HG02759 (cell line): ENCODE measurements at regions not wholly inside any gene's neighbourhood (a gene's known extent, or its start where the extent isn't known, plus 50 kb on each side); places are given as distances from the start of the nearest gene placed in this dataset.
"Not testable (repeated sequence)": the region's sequence is repeated elsewhere in the genome, so short reads cannot be mapped to it uniquely, and the experiment has no call there.

Experiments
- ATAC-seq: cut with Tn5 transposase; IDR thresholded peaks from one replicate; pipeline ENCODE4 v1.9.1; 2021; ENCODE audit warnings: mild to moderate bottlenecking, moderate library complexity; ENCODE audit not compliant: unreplicated experiment

DNA sequence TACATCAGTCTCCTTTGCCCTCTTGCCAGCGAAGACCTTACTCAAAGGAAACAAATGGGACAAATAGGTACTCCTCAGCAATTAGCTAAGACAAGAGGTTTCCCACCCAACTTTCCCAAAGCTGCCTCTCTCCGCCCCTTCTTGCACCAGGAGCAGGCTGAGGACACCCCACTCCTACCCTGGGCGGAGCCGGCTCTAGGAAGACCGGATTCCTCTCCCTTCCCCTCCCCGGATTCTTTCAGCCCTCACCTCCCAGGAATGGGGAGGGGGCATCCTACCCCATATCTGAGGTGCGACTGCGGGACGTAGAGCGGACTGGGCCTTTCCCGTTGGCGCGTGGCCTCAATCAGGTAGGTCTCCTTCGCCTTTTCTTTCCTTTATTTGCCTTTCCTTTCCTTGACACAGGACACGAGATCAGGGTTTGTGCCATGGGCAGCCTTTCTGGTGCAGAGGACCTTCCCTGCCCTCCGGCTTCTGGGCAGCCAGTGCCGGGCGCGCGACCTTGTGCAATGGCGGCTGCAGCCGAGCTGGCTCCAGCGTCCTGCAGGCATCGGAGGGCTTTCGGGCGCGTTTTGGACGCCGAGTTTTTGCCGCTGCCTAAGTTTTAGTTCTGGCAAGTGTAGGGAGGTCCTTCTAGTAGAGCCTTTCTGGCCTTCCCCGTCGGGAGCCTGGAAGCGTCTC is 279.9 kb downstream of the PLS3 start:
- not testable (repeated sequence) for ATAC-seq

DNA sequence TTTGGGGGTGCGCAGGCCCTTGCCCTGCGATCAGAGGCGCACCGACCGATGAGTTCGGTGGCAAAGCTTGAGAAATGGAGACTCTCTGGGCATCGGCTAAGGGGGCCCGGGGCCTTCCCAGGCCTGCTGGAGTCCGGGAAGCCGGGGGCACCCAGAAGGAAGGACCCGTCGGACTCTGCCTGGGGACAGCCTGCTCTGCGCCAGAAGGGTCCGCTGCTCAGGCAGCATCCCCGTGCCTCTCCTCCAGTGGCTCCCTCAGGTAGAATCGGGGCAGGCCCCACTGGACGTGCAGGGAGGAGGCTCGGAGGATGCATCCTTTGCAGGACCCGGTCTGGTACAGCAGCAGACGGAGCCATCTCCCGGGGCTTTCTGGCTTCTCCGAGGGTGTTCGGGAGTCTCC is 290.0 kb downstream of the PLS3 start:
- not testable (repeated sequence) for ATAC-seq

DNA sequence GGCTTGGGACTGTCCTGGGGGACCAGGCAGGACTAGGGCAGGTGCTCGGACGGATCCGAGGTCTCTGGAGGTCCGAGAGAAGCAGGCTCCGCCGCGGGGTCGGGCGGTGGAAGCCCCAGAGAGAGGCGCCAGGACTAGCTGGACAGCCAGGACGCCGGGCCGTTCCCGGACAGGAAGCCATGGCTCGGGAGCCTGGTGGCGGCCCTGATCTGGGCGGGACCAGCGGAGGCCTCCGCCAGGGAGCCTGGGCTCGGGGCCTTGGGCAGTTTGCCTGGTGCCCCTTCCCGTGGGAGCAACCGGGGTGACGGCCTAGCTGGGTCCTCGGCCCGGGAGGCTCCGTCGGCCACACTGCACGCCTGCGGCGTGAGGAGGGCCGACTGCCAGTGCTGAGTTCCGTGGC is 292.3 kb downstream of the PLS3 start:
- not testable (repeated sequence) for ATAC-seq

DNA sequence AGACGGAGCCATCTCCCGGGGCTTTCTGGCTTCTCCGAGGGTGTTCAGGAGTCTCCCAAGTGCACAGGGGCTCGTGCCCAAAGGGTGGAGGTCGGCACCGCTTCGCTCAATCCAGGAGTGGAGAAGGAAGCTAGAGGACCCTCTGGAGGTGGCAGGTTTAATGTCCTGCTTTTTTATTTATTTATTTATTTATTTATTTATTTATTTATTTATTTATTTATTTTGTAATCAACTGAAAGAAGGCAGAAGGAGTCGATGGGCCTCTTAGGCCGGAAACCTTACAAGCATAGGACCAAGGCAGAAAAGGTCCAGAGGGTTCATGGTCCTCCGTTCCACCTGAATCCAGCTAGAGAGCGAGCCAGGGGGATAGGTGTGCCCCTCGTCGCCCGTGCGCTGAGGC is 289.4 kb upstream of the AGTR2 start:
- not testable (repeated sequence) for ATAC-seq

DNA sequence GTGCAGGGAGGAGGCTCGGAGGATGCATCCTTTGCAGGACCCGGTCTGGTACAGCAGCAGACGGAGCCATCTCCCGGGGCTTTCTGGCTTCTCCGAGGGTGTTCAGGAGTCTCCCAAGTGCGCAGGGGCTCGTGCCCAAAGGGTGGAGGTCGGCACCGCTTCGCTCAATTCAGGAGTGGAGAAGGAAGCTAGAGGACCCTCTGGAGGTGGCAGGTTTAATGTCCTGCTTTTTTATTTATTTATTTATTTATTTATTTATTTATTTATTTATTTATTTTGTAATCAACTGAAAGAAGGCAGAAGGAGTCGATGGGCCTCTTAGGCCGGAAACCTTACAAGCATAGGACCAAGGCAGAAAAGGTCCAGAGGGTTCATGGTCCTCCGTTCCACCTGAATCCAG is 286.4 kb upstream of the AGTR2 start:
- ATAC-seq: not testable (repeated sequence)

DNA sequence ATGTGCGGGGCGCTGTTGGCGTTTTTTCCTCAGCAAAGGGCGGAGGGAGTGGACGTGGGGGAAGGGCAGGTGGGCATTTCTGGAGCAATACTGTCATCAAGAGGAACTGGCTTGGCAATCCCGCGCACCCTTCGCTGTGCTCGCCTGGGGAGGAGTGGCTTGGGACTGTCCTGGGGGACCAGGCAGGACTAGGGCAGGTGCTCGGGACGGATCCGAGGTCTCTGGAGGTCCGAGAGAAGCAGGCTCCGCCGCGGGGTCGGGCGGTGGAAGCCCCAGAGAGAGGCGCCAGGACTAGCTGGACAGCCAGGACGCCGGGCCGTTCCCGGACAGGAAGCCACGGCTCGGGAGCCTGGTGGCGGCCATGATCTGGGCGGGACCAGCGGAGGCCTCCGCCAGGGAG is 282.5 kb upstream of the AGTR2 start:
- not testable (repeated sequence) for ATAC-seq

DNA sequence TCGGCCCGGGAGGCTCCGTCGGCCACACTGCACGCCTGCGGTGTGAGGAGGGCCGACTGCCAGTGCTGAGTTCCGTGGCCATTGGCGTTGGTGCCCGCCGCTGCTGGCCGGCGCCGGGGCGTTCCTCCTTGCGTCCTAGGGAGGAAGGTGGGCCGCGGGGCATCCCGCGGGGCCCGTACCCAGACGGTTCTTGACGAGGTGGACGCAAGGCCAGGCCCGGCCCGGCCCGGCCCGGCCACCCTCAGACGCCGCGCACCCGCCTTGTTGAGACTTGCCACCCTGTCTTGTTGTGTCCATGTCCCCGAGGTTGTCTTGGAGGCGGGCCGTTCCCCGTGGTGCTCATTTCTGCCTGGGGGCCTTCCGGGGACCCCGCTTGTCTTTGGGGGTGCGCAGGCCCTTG is 282.0 kb upstream of the AGTR2 start:
- ATAC-seq: not testable (repeated sequence)

DNA sequence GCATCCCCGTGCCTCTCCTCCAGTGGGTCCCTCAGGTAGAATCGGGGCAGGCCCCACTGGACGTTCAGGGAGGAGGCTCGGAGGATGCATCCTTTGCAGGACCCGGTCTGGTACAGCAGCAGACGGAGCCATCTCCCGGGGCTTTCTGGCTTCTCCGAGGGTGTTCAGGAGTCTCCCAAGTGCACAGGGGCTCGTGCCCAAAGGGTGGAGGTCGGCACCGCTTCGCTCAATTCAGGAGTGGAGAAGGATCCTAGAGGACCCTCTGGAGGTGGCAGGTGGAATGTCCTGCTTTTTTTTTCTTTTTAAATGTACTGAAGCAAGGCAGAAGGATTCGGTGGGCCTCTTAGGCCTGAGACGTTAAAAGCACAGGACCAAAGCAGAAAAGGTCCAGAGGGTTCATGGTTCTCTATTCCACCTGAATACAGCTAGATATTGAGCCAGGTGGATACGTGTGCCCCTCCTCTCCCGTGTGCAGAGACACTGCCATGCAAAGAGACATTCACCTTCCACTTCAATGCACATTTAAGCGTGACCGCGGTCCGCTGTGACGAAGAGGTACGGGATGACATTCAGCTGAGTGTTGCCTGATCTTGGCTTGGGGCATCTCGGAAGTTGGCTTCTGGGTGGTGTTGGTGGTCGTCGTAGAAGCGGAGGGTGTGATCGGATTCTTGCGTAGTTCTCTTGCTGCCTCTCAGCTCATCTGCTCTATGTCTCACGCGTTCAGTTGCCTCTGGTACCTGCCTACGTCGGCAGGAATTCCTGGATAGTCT is 281.2 kb upstream of the AGTR2 start:
- no peak for ATAC-seq

DNA sequence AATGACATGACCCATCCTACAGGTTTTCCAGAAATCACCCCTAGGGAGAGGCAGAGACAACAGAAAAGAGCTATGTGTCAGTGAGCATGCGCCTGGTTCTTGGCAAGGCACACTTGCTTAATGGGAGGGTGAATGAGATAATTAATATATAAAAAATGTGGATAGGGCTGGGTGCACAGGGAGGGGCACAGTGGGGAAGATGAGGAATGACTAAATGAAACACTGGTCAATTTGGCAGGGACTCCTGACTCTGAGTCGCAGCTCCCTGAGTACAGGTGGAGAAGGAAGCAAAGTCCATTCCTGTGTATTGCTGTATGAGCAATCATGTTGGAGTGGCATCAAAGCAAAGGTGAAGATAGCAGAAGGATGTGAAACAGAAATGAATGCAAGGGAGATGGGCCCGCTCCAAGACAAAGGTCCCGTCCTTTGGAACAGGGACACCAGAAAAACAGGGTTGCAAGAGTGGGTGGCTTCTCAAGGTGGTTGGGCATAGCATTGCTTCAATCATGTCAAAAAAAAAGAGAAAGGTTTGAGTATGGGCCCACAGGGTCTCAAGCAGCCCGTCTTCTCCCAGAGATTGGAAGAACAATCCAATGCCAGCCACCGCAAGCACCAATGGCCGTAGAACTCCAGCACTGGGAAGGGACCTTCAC is 278.4 kb upstream of the AGTR2 start:
- ATAC-seq: no peak

DNA sequence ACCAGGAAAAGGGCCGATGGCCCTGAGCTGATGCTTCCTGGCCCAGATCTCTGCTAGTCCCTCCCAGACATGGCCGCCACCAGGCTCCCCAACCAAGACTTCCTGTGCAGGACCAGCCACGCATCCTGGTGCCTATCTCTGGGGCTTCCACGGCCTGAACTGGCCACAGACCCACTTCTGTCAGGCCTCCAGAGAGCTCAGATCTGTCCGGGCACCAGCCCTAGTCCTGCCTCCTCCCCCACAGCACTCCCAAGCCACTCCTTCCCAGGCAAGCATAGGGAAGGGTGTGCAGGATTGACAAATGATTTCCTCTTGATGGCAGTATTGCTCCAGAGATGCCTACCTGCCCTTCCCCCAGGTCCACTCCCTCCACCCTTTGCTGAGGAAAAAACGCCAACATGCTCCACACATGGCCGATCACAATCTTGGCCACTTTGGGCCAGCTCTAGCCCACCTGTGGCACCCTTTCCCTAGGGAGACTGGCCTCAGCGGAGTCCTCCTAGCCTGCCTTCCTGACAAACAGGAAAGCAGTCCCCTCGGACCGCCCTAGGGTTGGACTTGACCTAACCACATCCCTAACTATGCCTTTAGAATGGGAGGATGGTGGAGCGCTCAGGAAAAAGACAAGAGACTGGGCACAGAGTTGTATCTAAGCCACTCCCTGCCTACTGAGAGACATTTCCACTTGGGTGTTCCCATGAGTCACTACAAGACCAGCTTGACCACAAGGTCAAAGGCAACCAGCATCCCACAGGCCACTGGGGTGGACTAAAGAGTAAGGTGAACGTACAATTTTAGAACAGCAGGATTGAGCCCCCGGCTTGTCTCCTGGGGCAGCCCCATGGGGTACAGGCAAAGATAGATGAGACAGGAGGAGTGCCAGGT is 277.5 kb upstream of the AGTR2 start:
- peak; percentile 68 for ATAC-seq

DNA sequence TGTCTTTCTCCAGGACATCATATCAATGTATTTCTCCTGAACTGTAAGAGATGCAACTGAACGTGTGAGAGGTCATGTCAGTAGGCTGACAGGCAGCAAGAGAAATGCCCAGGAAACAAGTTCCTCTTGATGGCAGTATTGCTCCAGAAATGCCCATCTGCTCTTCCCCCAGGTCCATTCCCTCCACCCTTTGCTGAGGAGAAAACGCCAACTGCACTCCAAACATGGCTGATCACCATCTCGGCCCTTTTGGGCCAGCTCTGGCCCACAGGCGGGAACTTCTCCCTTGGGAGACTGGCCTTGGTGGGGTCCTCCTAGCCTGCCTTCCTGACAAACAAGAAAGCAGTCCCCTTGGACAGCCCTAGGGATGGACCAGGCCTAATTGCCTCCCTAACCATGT is 276.5 kb upstream of the AGTR2 start:
- ATAC-seq: no peak

DNA sequence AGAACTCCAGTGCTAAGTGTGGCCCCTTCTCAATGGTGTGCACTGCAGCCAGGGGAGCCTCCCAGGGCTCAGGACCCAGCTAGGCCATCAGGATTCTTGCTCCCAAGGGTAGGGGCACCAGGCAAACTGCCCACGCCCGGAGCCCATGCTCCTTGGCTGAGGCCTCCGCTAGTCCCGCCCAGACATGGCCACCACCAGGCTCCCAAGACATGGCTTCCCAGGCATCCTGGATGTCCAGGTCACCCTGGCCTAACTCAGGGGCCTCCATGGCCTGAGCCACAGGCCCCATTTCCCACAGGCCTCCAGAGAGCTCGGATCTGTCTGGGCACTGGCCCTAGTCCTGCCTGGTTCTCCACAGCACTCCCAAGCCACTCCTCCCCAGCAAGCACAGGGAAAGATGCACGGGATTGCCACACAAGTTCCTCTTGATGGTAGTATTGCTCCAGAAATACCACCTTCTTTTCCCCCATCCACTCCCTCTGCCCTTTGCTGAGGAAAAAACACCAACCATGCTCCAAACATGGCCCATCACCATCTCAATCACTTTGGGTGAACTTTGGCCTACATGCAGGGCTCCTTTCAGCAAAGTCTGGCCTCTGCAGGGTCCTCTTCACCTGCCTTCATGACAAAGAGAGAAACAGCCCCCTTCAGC is 274.7 kb upstream of the AGTR2 start:
- ATAC-seq: no peak

DNA sequence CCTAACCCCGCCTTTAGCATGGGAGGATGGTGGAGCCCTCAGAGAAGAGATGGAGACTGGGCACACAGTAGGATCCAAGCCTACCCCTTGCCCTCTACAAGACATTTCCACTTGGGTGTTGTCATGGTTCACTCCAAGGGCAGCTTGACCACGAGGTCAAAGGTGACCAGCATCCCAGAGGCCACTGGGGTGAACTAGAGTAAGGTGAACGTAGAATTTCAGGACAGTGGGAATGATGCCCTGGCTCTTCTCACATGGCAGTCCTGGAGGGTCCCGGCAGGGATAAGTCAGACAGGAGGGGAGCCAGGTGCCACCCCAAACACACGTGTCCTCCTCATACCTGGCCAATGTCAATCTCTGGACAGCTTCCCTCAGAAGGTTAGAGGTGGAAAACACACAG is 274.2 kb upstream of the AGTR2 start:
- ATAC-seq: no peak

DNA sequence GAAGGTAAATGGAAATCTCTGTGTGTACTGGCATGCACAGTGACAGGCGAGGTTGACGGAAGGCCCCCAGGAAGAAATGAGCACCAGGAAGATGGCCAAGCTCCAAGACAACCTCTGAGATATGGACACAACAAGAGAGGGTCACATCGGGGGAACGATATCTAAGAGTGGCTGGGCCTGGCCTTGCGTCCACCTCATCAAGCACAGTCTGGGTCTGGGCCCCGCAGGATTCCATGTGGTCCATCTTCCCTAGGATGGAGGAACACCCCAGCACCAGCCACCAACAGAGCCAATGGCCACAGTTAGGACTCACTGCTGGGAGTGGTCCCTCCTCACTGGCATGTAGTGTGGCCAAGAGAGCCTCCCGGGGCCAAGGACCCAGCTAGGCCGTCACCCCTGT is 272.6 kb upstream of the AGTR2 start:
- ATAC-seq: no peak

DNA sequence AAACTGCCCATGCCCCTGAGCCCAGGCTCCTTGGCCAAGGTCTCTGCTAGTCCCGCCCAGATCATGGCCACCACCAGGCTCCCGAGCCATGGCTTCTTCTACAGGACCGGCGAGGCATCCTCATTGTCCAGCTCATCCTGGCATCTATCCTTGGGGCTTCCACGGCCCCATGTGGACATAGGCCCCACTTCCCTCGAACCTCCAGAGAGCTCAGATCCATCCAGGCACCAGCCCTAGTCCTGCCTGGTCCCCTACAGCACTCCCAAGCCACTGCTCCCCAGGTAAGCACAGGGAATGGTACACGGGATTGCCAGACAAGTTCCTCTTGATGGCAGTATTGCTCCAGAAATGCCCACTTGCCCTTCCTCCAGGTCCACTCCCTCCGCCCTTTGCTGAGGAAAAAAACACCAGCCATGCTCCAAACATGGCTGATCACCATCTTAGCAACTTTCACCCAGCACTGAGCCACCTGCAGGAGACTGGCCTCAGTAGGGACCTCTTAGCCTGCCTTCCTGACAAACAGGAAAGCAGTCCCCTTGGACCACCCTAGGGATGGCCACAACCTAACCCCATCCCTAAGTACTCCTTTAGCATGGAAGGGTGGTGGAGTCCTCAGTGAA is 272.1 kb upstream of the AGTR2 start:
- ATAC-seq: peak; percentile 53

DNA sequence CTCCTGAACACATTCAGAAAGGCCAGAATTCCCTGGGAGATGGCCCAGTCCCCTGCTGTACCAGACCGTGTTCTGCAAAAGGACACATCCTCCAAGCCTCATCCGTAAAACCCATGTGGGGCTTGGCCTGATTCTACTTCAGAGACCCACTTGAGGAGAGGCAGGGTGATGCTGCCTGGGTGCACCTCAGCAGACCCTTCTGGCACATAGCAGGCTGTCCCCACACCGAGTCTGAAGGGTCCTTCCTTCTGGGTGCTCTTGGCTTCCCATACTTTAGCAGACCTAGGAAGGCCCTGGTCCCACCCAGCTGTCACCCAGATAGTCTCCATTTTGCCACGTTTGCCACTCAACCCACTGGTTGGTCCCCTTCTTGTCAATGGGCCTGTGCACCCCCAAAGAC is 270.1 kb upstream of the AGTR2 start:
- ATAC-seq: no peak

DNA sequence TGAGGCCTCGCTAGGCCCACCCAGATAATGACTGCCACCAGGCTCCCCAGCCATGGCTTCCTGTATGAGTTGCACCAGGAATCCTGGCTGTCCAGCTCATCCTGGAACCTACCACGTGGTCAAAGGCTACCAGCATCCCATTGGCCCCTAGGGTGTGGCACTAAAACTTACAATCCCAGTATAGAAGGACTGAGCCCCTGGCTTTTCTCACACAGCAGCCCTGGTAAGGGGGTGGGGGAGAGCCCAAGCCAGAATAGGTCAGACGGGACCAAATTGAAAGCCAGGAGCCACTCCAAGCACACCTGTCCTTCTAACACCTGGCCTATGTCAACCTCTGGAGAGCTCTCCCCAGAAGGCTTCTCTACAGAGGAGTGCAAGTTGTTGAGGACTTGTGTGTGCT is 269.3 kb upstream of the AGTR2 start:
- no peak for ATAC-seq

DNA sequence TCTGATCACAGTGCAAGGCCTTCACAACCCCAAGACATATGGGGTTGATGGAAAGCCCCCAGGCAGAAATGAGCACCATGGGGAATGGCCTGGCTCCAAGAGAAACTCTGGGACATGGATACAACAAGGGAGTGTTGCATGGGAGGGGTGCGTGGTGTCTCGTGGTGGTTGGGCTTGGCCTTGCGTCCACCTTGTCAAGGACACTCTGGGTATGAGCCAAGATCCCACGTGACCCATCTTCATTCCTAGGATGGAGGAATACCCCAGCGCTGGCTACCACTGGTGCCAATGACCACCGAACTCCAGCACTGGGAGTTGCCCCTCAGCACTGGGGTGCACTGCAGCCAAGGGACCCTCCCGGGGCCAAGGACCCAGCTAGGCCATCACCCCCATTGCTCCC is 267.5 kb upstream of the AGTR2 start:
- no peak for ATAC-seq

DNA sequence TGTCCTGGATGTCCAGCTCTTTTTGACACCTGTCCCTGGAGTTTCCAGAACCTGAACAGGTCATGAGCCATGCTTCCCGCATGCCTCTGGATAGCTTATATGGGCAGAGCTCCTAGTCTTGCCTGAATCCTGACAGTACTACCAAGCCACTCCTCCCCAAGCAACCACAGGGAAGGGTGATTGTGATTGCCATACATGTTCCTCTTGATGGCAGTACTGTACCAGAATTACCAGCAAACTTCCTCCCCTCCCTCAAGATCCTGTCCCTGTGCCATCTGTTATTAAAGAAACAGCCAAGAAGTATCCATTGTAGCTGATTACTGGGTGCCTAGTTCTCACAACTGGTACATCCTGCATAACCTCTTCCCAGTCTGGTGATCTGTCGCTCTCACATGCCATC is 264.3 kb upstream of the AGTR2 start:
- no peak for ATAC-seq

DNA sequence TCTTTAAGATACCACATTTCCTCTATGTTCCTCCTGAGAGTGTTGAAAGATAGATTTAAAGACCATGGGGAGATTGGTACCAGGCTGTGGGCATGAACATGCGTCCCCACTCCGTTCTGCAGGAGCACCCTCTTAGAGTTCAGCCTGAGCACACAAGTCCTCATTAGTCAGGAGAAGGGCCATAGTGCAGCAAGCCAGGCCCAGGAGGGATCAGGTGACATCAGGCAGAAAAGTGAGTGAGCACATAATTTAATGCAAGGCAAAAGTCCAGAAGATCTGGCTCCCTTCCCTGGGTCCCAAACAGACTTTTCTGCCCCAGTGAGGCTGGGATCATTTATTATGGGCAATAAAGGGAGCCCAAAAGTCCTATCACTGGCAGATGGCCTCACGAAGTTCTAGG is 263.7 kb upstream of the AGTR2 start:
- no peak for ATAC-seq
